GM21423 (cell line): ENCODE measurements at regions not wholly inside any gene's neighbourhood (a gene's known extent, or its start where the extent isn't known, plus 50 kb on each side); places are given as distances from the start of the nearest gene placed in this dataset.
"Not testable (repeated sequence)": the region's sequence is repeated elsewhere in the genome, so short reads cannot be mapped to it uniquely, and the experiment has no call there.

ENCODE experiments used
- ATAC-seq: cut with Tn5 transposase; IDR thresholded peaks from one replicate; pipeline ENCODE4 v1.9.1; 2021; ENCODE audit warnings: mild to moderate bottlenecking, moderate library complexity; ENCODE audit not compliant: unreplicated experiment

GRCh38 chr4:66855956-66856355 is 689.3 kb downstream of the CENPC start:
- no peak for ATAC-seq

GRCh38 chr4:66853845-66854244 is 691.5 kb downstream of the CENPC start:
- ATAC-seq = no peak

GRCh38 chr4:66852843-66853242 is 692.5 kb downstream of the CENPC start:
- no peak for ATAC-seq

- ATAC-seq = no peak
Measured at GRCh38 chr4:66849596-66849995, 695.7 kb downstream of the CENPC start.

GRCh38 chr4:66842724-66843088 is 702.6 kb downstream of the CENPC start:
- ATAC-seq = no peak

GRCh38 chr4:66842026-66842723 is 703.1 kb downstream of the CENPC start:
- no peak for ATAC-seq

GRCh38 chr4:66840178-66840577 is 705.1 kb downstream of the CENPC start:
- no peak for ATAC-seq

GRCh38 chr4:66837279-66837922 is 707.9 kb downstream of the CENPC start:
- ATAC-seq = no peak

GRCh38 chr4:66829310-66829709 is 716.0 kb downstream of the CENPC start:
- ATAC-seq = no peak

- no peak for ATAC-seq
Measured at GRCh38 chr4:66820681-66821080, 724.6 kb downstream of the CENPC start.

- ATAC-seq = no peak
Measured at GRCh38 chr4:66814277-66814676, 731.0 kb downstream of the CENPC start.

GRCh38 chr4:66805582-66805981 is 739.7 kb downstream of the CENPC start:
- ATAC-seq = no peak

GRCh38 chr4:66804979-66805378 is 740.3 kb downstream of the CENPC start:
- no peak for ATAC-seq

GRCh38 chr4:66797608-66798007 is 747.7 kb downstream of the CENPC start:
- ATAC-seq = no peak

- no peak for ATAC-seq
Measured at GRCh38 chr4:66795724-66796123, 749.6 kb downstream of the CENPC start.

- no peak for ATAC-seq
Measured at GRCh38 chr4:66794390-66795034, 750.8 kb downstream of the CENPC start.

- no peak for ATAC-seq
Measured at GRCh38 chr4:66791686-66792085, 753.6 kb downstream of the CENPC start.

- no peak for ATAC-seq
Measured at GRCh38 chr4:66785479-66785878, 759.8 kb downstream of the CENPC start.

- not testable (repeated sequence) for ATAC-seq
Measured at GRCh38 chr4:66782751-66783150, 762.6 kb downstream of the CENPC start.

GRCh38 chr4:66777097-66777496 is 768.2 kb downstream of the CENPC start:
- ATAC-seq = no peak

GRCh38 chr4:66769441-66769840 is 775.9 kb downstream of the CENPC start:
- ATAC-seq = no peak

GRCh38 chr4:66767442-66767841 is 777.9 kb downstream of the CENPC start:
- ATAC-seq = no peak
